ENCODE measurements at regions not wholly inside any gene's neighbourhood (a gene's known extent, or its start where the extent isn't known, plus 50 kb on each side); places are given as distances from the start of the nearest gene placed in this dataset.
A peak's percentile ranks its signal among the peaks of the same experiment; 100 is the strongest.

DNA sequence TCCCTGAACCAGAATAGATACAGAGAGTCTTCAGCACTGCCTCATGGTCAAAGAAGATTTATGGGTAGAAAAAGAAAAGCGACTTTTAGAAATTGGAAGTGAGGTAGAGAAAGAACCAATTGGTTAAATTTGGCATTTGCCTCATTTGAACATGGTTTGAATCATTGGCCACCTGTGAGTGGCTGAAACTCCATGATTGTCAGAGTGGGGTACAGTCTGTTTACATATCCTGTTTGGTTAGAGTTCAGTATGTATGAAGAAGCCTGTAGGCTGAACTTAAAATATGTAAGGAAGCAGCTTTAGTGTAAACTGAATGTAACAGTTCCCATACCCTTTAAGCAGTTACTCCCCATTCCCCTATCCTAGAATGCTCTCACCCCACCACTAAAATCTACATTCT is 76.0 kb upstream of the CTSO start:
- H3K27me3 Mint-ChIP-seq (ENCODE audit: insufficient read depth, low read depth, poor library complexity) = peaks cover 3% of the 10 kb centered on the region
- H3K4me1 Mint-ChIP-seq = no peaks in the 10 kb centered on the region
- no peak overlapping the region for H3K4me3 ChIP-seq
- H4K20me1 ChIP-seq (replicated peaks; ENCODE audit: insufficient read depth) = no peaks in the 10 kb centered on the region
- no peaks in the 10 kb centered on the region for H3K27me3 ChIP-seq (ENCODE audit: insufficient read depth)
- no peak for DNase-seq (ENCODE audit: low spot score)
- H3F3A ChIP-seq (replicated peaks; ENCODE audit: low read depth) = no peaks in the 10 kb centered on the region
- no peak overlapping the region for H3K27ac ChIP-seq (ENCODE audit: low read depth)
- H3K9me3 Mint-ChIP-seq = no peaks in the 10 kb centered on the region
- H3K9me2 ChIP-seq (ENCODE audit: insufficient read depth) = 0 out of 2 replicates have a peak, but pooled peaks cover 3% of the 10 kb centered on the region
- peak overlapping the region; percentile 30; the same call in 1 of the 2 replicates for H2AFZ ChIP-seq
- no peaks in the 10 kb centered on the region for H3K36me3 Mint-ChIP-seq (ENCODE audit: low read depth)
- TF ChIP-seq, protein P1, sequence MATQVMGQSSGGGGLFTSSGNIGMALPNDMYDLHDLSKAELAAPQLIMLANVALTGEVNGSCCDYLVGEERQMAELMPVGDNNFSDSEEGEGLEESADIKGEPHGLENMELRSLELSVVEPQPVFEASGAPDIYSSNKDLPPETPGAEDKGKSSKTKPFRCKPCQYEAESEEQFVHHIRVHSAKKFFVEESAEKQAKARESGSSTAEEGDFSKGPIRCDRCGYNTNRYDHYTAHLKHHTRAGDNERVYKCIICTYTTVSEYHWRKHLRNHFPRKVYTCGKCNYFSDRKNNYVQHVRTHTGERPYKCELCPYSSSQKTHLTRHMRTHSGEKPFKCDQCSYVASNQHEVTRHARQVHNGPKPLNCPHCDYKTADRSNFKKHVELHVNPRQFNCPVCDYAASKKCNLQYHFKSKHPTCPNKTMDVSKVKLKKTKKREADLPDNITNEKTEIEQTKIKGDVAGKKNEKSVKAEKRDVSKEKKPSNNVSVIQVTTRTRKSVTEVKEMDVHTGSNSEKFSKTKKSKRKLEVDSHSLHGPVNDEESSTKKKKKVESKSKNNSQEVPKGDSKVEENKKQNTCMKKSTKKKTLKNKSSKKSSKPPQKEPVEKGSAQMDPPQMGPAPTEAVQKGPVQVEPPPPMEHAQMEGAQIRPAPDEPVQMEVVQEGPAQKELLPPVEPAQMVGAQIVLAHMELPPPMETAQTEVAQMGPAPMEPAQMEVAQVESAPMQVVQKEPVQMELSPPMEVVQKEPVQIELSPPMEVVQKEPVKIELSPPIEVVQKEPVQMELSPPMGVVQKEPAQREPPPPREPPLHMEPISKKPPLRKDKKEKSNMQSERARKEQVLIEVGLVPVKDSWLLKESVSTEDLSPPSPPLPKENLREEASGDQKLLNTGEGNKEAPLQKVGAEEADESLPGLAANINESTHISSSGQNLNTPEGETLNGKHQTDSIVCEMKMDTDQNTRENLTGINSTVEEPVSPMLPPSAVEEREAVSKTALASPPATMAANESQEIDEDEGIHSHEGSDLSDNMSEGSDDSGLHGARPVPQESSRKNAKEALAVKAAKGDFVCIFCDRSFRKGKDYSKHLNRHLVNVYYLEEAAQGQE (IDR thresholded peaks at IDR 0.05; ENCODE audit: unreplicated experiment) = no peak
- TF ChIP-seq JUNB (IDR thresholded peaks at IDR 0.05; ENCODE audit: unreplicated experiment) (no peak), CREB1 (CRISPR knock-in tag; IDR thresholded peaks at IDR 0.05; ENCODE audit: low read depth) (no peak), CTCF (conservative IDR thresholded peaks at IDR 0.05; ENCODE audit: low read depth in 2 of 2) (no peak), NANOG (IDR thresholded peaks at IDR 0.05; ENCODE audit: borderline replicate concordance) (no peak), POLR2AphosphoS5 (IDR thresholded peaks at IDR 0.05; ENCODE audit: low read depth) (no peak), EZH2 (IDR thresholded peaks at IDR 0.05; ENCODE audit: low read depth, unreplicated experiment) (no peak), STAT1 (IDR thresholded peaks at IDR 0.05; ENCODE audit: unreplicated experiment) (no peak), ZNF331 (CRISPR knock-in tag; IDR thresholded peaks at IDR 0.05; ENCODE audit: low read depth) (no peak), ZNF114 (CRISPR knock-in tag; IDR thresholded peaks at IDR 0.05) (no peak), EZH2phosphoT487 (IDR thresholded peaks at IDR 0.05; ENCODE audit: unreplicated experiment) (no peak), ZNF462 (CRISPR knock-in tag; IDR thresholded peaks at IDR 0.05) (no peak), ETS1 (IDR thresholded peaks at IDR 0.05) (no peak)
- no peaks in the 10 kb centered on the region for H3K36me3 ChIP-seq (ENCODE audit: insufficient read depth)
- H3K4me3 Mint-ChIP-seq = no peak overlapping the region
- no peaks in the 10 kb centered on the region for H3K4me1 ChIP-seq (ENCODE audit: insufficient read depth)
- no peak overlapping the region for H3K27ac Mint-ChIP-seq
- no peak for ATAC-seq
- no peak overlapping the region for H3K4me2 ChIP-seq
- H3K79me2 ChIP-seq (replicated peaks; ENCODE audit: insufficient read depth) = no peaks in the 10 kb centered on the region

All from GM23338 (cell line).